ENCODE measurements at regions not wholly inside any gene's neighbourhood (a gene's known extent, or its start where the extent isn't known, plus 50 kb on each side); places are given as distances from the start of the nearest gene placed in this dataset.

- TF ChIP-seq YY1 (IDR thresholded peaks at IDR 0.05; ENCODE audit: low read depth), result no peak
Measured at GRCh38 chr7:145753004-145753403, 363.6 kb upstream of the CNTNAP2 start.

- TF ChIP-seq TEAD4 (IDR thresholded peaks at IDR 0.05) (no peak), YY1 (IDR thresholded peaks at IDR 0.05; ENCODE audit: low read depth) (no peak), CEBPB (IDR thresholded peaks at IDR 0.05) (no peak), NFIC (IDR thresholded peaks at IDR 0.05) (no peak), ZBTB7A (IDR thresholded peaks at IDR 0.05; ENCODE audit: low read depth) (no peak), REST (IDR thresholded peaks at IDR 0.05; ENCODE audit: low read depth) (no peak), TAF1 (IDR thresholded peaks at IDR 0.05; ENCODE audit: low read depth) (no peak), CREB1 (IDR thresholded peaks at IDR 0.05; ENCODE audit: low read depth) (no peak), RAD21 (IDR thresholded peaks at IDR 0.05; ENCODE audit: low read depth) (no peak), EP300 (IDR thresholded peaks at IDR 0.05; ENCODE audit: borderline replicate concordance) (no peak), TCF12 (IDR thresholded peaks at IDR 0.05; ENCODE audit: low read depth) (no peak), FOXM1 (IDR thresholded peaks at IDR 0.05; ENCODE audit: borderline replicate concordance, low read depth) (no peak), EGR1 (IDR thresholded peaks at IDR 0.05) (no peak)
- TF ChIP-seq, protein P1, sequence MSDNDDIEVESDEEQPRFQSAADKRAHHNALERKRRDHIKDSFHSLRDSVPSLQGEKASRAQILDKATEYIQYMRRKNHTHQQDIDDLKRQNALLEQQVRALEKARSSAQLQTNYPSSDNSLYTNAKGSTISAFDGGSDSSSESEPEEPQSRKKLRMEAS (IDR thresholded peaks at IDR 0.05), result no peak
- TF ChIP-seq, protein P2, sequence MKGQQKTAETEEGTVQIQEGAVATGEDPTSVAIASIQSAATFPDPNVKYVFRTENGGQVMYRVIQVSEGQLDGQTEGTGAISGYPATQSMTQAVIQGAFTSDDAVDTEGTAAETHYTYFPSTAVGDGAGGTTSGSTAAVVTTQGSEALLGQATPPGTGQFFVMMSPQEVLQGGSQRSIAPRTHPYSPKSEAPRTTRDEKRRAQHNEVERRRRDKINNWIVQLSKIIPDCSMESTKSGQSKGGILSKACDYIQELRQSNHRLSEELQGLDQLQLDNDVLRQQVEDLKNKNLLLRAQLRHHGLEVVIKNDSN (IDR thresholded peaks at IDR 0.05), result no peak
Measured at GRCh38 chr7:145737617-145738016, 379.0 kb upstream of the CNTNAP2 start.

DNA sequence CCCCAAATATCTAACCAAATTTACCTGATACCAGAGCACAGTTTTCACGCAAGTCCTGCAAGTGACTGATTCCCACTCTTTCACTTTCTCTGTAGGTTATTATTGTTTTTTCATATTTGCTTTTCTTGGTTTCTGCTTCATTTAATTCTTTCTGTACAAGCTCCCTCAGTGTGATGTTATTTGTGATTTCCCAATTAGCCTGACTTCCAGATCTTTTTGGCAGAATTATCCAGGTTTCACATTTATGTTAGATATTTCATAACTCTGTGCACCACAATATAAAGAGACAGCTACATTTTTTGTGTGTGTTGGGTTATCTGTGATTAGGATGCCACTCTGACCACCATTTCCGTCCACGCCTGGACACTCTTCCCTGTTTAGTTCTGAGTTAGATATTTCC is 381.5 kb upstream of the CNTNAP2 start:
- TF ChIP-seq EP300 (IDR thresholded peaks at IDR 0.05; ENCODE audit: borderline replicate concordance), result no peak
- TF ChIP-seq REST (IDR thresholded peaks at IDR 0.05; ENCODE audit: low read depth), result no peak
- TF ChIP-seq NFIC (IDR thresholded peaks at IDR 0.05), result no peak
- TF ChIP-seq TAF1 (IDR thresholded peaks at IDR 0.05; ENCODE audit: low read depth), result no peak
- TF ChIP-seq TCF12 (IDR thresholded peaks at IDR 0.05; ENCODE audit: low read depth), result no peak
- no peak for TF ChIP-seq EGR1 (IDR thresholded peaks at IDR 0.05)
- TF ChIP-seq, protein P1 (IDR thresholded peaks at IDR 0.05), result no peak
- no peak for TF ChIP-seq ZBTB7A (IDR thresholded peaks at IDR 0.05; ENCODE audit: low read depth)
- TF ChIP-seq CEBPB (IDR thresholded peaks at IDR 0.05), result no peak
- no peak for TF ChIP-seq FOXM1 (IDR thresholded peaks at IDR 0.05; ENCODE audit: borderline replicate concordance, low read depth)
- TF ChIP-seq TEAD4 (IDR thresholded peaks at IDR 0.05), result no peak
- TF ChIP-seq CREB1 (IDR thresholded peaks at IDR 0.05; ENCODE audit: low read depth), result no peak
- no peak for TF ChIP-seq RAD21 (IDR thresholded peaks at IDR 0.05; ENCODE audit: low read depth)
- TF ChIP-seq YY1 (IDR thresholded peaks at IDR 0.05; ENCODE audit: low read depth), result no peak
- TF ChIP-seq, protein P2 (IDR thresholded peaks at IDR 0.05), result no peak

GRCh38 chr7:145732521-145732920 is 384.1 kb upstream of the CNTNAP2 start:
- no peak for TF ChIP-seq FOXM1 (IDR thresholded peaks at IDR 0.05; ENCODE audit: borderline replicate concordance, low read depth)
- no peak for TF ChIP-seq TAF1 (IDR thresholded peaks at IDR 0.05; ENCODE audit: low read depth)
- no peak for TF ChIP-seq TCF12 (IDR thresholded peaks at IDR 0.05; ENCODE audit: low read depth)
- TF ChIP-seq REST (IDR thresholded peaks at IDR 0.05; ENCODE audit: low read depth), result no peak

GRCh38 chr7:145729691-145730090 is 386.9 kb upstream of the CNTNAP2 start:
- TF ChIP-seq TEAD4 (IDR thresholded peaks at IDR 0.05), result no peak
- no peak for TF ChIP-seq EGR1 (IDR thresholded peaks at IDR 0.05)
- TF ChIP-seq FOXM1 (IDR thresholded peaks at IDR 0.05; ENCODE audit: borderline replicate concordance, low read depth), result no peak
- TF ChIP-seq CEBPB (IDR thresholded peaks at IDR 0.05), result no peak
- TF ChIP-seq TCF12 (IDR thresholded peaks at IDR 0.05; ENCODE audit: low read depth), result no peak
- no peak for TF ChIP-seq CREB1 (IDR thresholded peaks at IDR 0.05; ENCODE audit: low read depth)
- TF ChIP-seq, protein P1 (IDR thresholded peaks at IDR 0.05), result no peak
- TF ChIP-seq YY1 (IDR thresholded peaks at IDR 0.05; ENCODE audit: low read depth), result no peak
- no peak for TF ChIP-seq ZBTB7A (IDR thresholded peaks at IDR 0.05; ENCODE audit: low read depth)
- TF ChIP-seq, protein P2 (IDR thresholded peaks at IDR 0.05), result no peak
- no peak for TF ChIP-seq EP300 (IDR thresholded peaks at IDR 0.05; ENCODE audit: borderline replicate concordance)
- TF ChIP-seq RAD21 (IDR thresholded peaks at IDR 0.05; ENCODE audit: low read depth), result no peak
- no peak for TF ChIP-seq TAF1 (IDR thresholded peaks at IDR 0.05; ENCODE audit: low read depth)
- TF ChIP-seq REST (IDR thresholded peaks at IDR 0.05; ENCODE audit: low read depth), result no peak
- no peak for TF ChIP-seq NFIC (IDR thresholded peaks at IDR 0.05)

Measured in Ishikawa (cell line).